ENCODE measurements at regions not wholly inside any gene's neighbourhood (a gene's known extent, or its start where the extent isn't known, plus 50 kb on each side); places are given as distances from the start of the nearest gene placed in this dataset.

GRCh38 chr6:74145931-74146330 is 449.9 kb downstream of the CD109 start:
- TF ChIP-seq CTCF (IDR thresholded peaks at IDR 0.05): no peak
- TF ChIP-seq POLR2A (IDR thresholded peaks at IDR 0.05): no peak
- TF ChIP-seq POLR2AphosphoS5 (IDR thresholded peaks at IDR 0.05; ENCODE audit: insufficient read depth in 1 of 2, low read depth in 1 of 2): no peak

Measured in vagina (tissue), 2 donors.